WTC11 (cell line): ENCODE measurements at regions not wholly inside any gene's neighbourhood (a gene's known extent, or its start where the extent isn't known, plus 50 kb on each side); places are given as distances from the start of the nearest gene placed in this dataset.
A peak's percentile ranks its signal among the peaks of the same experiment; 100 is the strongest.

Experiments used
- ATAC-seq: fragments of 200-7000 bp; cut with Tn5 transposase; 2 replicates; pipeline ENCODE4 v1.10.0; 2021; ENCODE audit warnings: mild to moderate bottlenecking, moderate library complexity
- CTCF ChIA-PET: fragments of 300-600 bp; sonication (Branson Sonifier 250); formaldehyde crosslinking; loops from one replicate; lab custom pipeline; 2021; ENCODE audit warnings: antibody characterized with exemption; lab: Charles Lee
- POLR2A ChIA-PET: fragments of 350-600 bp; sonication (Branson Sonifier 250); formaldehyde crosslinking; loops from one replicate; lab custom pipeline; 2021; ENCODE audit warnings: antibody characterized with exemption; lab: Charles Lee
- DNase-seq: peaks from one replicate; pipeline ENCODE4 v3.0.0; 2021; ENCODE audit warnings: low spot score
- H3K27ac Mint-ChIP-seq: 2 replicates; pipeline ENCODE4 v1.8.0; 2021; ENCODE audit warnings: mixed read lengths
- H3K27me3 Mint-ChIP-seq: 2 replicates; pipeline ENCODE4 v1.8.0; 2021; ENCODE audit warnings: low read depth, mild to moderate bottlenecking, moderate library complexity, mixed read lengths
- H3K36me3 Mint-ChIP-seq: 2 replicates; pipeline ENCODE4 v1.8.0; 2021; ENCODE audit warnings: mixed read lengths
- H3K4me1 Mint-ChIP-seq: 2 replicates; pipeline ENCODE4 v1.8.0; 2022; ENCODE audit warnings: mixed read lengths
- H3K4me3 Mint-ChIP-seq: 2 replicates; pipeline ENCODE4 v1.8.0; 2021; ENCODE audit warnings: mild to moderate bottlenecking, moderate library complexity, mixed read lengths
- H3K9me3 Mint-ChIP-seq: 2 replicates; pipeline ENCODE4 v1.8.0; 2021; ENCODE audit warnings: mixed read lengths
- ATF3 ChIP-seq: sonication (generic); formaldehyde crosslinking; conservative IDR thresholded peaks from 2 replicates; pipeline ENCODE4 v1.8.1; 2022; ENCODE audit warnings: mild to moderate bottlenecking, missing genetic modification reagents
- FOXJ3 ChIP-seq: sonication (generic); formaldehyde crosslinking; IDR thresholded peaks from 2 replicates; pipeline ENCODE4 v1.9.0; 2021; ENCODE audit warnings: missing genetic modification reagents, mild to moderate bottlenecking, borderline replicate concordance
- FOXP1 ChIP-seq: sonication (generic); formaldehyde crosslinking; IDR thresholded peaks from 2 replicates; pipeline ENCODE4 v1.8.0; 2022; ENCODE audit warnings: missing genetic modification reagents, mild to moderate bottlenecking, moderate library complexity, borderline replicate concordance
- GTF2I ChIP-seq: fragments of 250-450 bp; sonication (Bioruptor Pico); conservative IDR thresholded peaks from 2 replicates; pipeline ENCODE4 v1.4.0; 2021; ENCODE audit warnings: mild to moderate bottlenecking
- HMGXB4 ChIP-seq: sonication (generic); formaldehyde crosslinking; IDR thresholded peaks from 2 replicates; pipeline ENCODE4 v1.8.1; 2023; ENCODE audit warnings: mild to moderate bottlenecking, moderate library complexity, missing genetic modification reagents
- MLX ChIP-seq: sonication (generic); formaldehyde crosslinking; IDR thresholded peaks from 2 replicates; pipeline ENCODE4 v1.8.1; 2023; ENCODE audit warnings: mild to moderate bottlenecking, missing genetic modification reagents, moderate library complexity
- MXD4 ChIP-seq: fragments of 250-450 bp; sonication (Bioruptor Pico); IDR thresholded peaks from 2 replicates; pipeline ENCODE4 v1.8.0; 2021; ENCODE audit warnings: mild to moderate bottlenecking, moderate library complexity, borderline replicate concordance
- MYBL2 ChIP-seq: sonication (generic); formaldehyde crosslinking; IDR thresholded peaks from 2 replicates; pipeline ENCODE4 v1.8.1; 2023; ENCODE audit warnings: mild to moderate bottlenecking, moderate library complexity, missing genetic modification reagents
- NR1H2 ChIP-seq: sonication (generic); formaldehyde crosslinking; IDR thresholded peaks from 2 replicates; pipeline ENCODE4 v1.9.0; 2021; ENCODE audit warnings: mild to moderate bottlenecking, moderate library complexity, missing genetic modification reagents
- SMAD3 ChIP-seq: sonication (generic); formaldehyde crosslinking; IDR thresholded peaks from 2 replicates; pipeline ENCODE4 v1.8.0; 2022; ENCODE audit warnings: missing genetic modification reagents, mild to moderate bottlenecking, borderline replicate concordance
- ZMAT4 ChIP-seq: fragments of 250-450 bp; sonication (Bioruptor Pico); IDR thresholded peaks from 2 replicates; pipeline ENCODE4 v1.9.0; 2021; ENCODE audit warnings: mild to moderate bottlenecking
- ZNF138 ChIP-seq: sonication (generic); formaldehyde crosslinking; conservative IDR thresholded peaks from 2 replicates; pipeline ENCODE4 v1.8.1; 2022; ENCODE audit warnings: mild to moderate bottlenecking, moderate library complexity, missing genetic modification reagents
- ZSCAN18 ChIP-seq: fragments of 250-450 bp; sonication (Bioruptor Pico); IDR thresholded peaks from 2 replicates; pipeline ENCODE4 v2.1.2; 2022; ENCODE audit warnings: mild to moderate bottlenecking, moderate library complexity
- TF ChIP-seq, protein P1 (sequence below): sonication (generic); formaldehyde crosslinking; IDR thresholded peaks from 2 replicates; pipeline ENCODE4 v1.8.0; 2023; ENCODE audit warnings: missing genetic modification reagents
- TF ChIP-seq, protein P2 (sequence below): sonication (generic); formaldehyde crosslinking; IDR thresholded peaks from 2 replicates; pipeline ENCODE4 v1.8.0; 2022; ENCODE audit warnings: mild to moderate bottlenecking, missing genetic modification reagents
- TF ChIP-seq, protein P3 (sequence below): sonication (generic); formaldehyde crosslinking; IDR thresholded peaks from 2 replicates; pipeline ENCODE4 v1.8.1; 2022; ENCODE audit warnings: mild to moderate bottlenecking, moderate library complexity, missing genetic modification reagents

- ChIA-PET POLR2A (no interaction called here), CTCF (no interaction called here)
- ATAC-seq (no peak), DNase-seq (no peak)
- TF ChIP-seq, protein P1, sequence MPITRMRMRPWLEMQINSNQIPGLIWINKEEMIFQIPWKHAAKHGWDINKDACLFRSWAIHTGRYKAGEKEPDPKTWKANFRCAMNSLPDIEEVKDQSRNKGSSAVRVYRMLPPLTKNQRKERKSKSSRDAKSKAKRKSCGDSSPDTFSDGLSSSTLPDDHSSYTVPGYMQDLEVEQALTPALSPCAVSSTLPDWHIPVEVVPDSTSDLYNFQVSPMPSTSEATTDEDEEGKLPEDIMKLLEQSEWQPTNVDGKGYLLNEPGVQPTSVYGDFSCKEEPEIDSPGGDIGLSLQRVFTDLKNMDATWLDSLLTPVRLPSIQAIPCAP: no peak
- TF ChIP-seq HMGXB4 (CRISPR knock-in tag) (no peak), GTF2I (CRISPR knock-in tag) (no peak), ZSCAN18 (no peak), SMAD3 (no peak)
- TF ChIP-seq, protein P2, sequence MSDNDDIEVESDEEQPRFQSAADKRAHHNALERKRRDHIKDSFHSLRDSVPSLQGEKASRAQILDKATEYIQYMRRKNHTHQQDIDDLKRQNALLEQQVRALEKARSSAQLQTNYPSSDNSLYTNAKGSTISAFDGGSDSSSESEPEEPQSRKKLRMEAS (CRISPR knock-in tag): no peak
- Mint-ChIP-seq H3K4me1 (peaks cover 21% of the 10 kb centered on the region), H3K36me3 (no peaks in the 10 kb centered on the region), H3K27me3 (no peaks in the 10 kb centered on the region), H3K9me3 (no peaks in the 10 kb centered on the region), H3K27ac (0 out of 2 replicates have a peak overlapping the region, but pooled peaks have one; percentile 12), H3K4me3 (no peak overlapping the region)
Measured at GRCh38 chr4:20319825-20320612, 68.3 kb downstream of the SLIT2 start.

DNA sequence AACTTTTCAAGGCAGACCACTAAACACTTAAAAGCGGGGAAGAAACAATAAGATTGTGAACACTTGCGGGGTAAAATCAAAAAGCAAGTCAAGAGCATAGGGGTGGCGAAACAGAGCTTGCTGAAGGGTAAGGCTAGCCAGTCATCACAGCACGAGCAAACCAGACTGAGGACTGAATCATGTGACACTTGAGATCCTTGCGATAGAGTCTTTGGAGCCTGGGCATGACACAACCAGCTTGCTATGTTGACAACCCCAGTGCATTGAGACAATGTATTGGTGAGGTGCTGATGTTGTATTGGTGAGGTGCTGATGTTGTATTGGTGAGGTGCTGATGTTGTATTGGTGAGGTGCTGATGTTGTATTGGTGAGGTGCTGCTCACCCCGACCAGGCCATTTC is 72.3 kb downstream of the SLIT2 start:
- H3K27me3 Mint-ChIP-seq: no peaks in the 10 kb centered on the region
- TF ChIP-seq NR1H2 (CRISPR knock-in tag) (no peak), MYBL2 (CRISPR knock-in tag) (no peak), FOXJ3 (CRISPR knock-in tag) (no peak), MLX (no peak)
- no peaks in the 10 kb centered on the region for H3K9me3 Mint-ChIP-seq
- no peaks in the 10 kb centered on the region for H3K36me3 Mint-ChIP-seq
- ChIA-PET POLR2A (no interaction called here), CTCF (no interaction called here)
- ATAC-seq (peak; percentile 36; the same call in 1 of the 2 replicates), DNase-seq (no peak)
- no peak overlapping the region for H3K4me3 Mint-ChIP-seq
- H3K27ac Mint-ChIP-seq: no peak overlapping the region
- peaks cover 7% of the 10 kb centered on the region for H3K4me1 Mint-ChIP-seq

DNA sequence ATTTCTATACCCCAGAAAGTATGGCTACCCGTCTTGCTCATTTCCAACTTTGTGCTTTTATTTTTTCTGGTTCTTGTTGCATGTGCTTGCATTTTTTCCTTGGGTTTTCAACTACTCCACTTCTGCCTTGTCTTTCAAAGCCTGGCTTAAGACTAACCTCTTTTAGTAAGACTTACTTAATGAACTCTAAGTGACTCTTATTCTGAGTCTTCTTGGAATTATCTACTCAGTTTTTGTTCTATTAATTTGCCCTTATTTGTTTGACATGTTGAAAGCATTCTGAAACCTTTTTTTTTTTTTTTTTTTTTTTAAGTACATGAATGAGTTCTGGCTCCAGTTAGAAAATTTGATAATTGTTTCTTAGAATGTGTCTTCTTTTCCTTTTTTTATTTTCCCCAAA is 74.8 kb downstream of the SLIT2 start:
- Mint-ChIP-seq H3K27me3 (no peaks in the 10 kb centered on the region), H3K36me3 (no peaks in the 10 kb centered on the region), H3K9me3 (no peaks in the 10 kb centered on the region), H3K4me1 (peaks cover 3% of the 10 kb centered on the region; the same call in 1 of the 2 replicates), H3K4me3 (no peak overlapping the region), H3K27ac (no peak overlapping the region)
- ChIA-PET CTCF (no interaction called here), POLR2A (no interaction called here)
- DNase-seq: no peak
- no peak for ATAC-seq
- TF ChIP-seq ATF3 (CRISPR knock-in tag) (no peak), FOXP1 (CRISPR knock-in tag) (no peak), ZNF138 (no peak), MXD4 (CRISPR knock-in tag) (no peak), ZMAT4 (CRISPR knock-in tag) (no peak)
- TF ChIP-seq, protein P3, sequence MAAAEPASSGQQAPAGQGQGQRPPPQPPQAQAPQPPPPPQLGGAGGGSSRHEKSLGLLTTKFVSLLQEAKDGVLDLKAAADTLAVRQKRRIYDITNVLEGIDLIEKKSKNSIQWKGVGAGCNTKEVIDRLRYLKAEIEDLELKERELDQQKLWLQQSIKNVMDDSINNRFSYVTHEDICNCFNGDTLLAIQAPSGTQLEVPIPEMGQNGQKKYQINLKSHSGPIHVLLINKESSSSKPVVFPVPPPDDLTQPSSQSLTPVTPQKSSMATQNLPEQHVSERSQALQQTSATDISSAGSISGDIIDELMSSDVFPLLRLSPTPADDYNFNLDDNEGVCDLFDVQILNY (CRISPR knock-in tag): no peak
